ENCODE measurements at regions not wholly inside any gene's neighbourhood (a gene's known extent, or its start where the extent isn't known, plus 50 kb on each side); places are given as distances from the start of the nearest gene placed in this dataset.

GRCh38 chr1:244220410-244220809, 169.3 kb downstream of the ZBTB18 start:
- no peak for DNase-seq (ENCODE audit: low read depth in 2 of 2)

- no peak for DNase-seq (ENCODE audit: low read depth in 2 of 2)
These were observed 170.9 kb downstream of the ZBTB18 start for GRCh38 chr1:244221991-244222390.

GRCh38 chr1:244224487-244225430, 173.7 kb downstream of the ZBTB18 start:
- no peak for DNase-seq (ENCODE audit: low read depth in 2 of 2)

GRCh38 chr1:244226435-244226834, 175.4 kb downstream of the ZBTB18 start:
- no peak for DNase-seq (ENCODE audit: low read depth in 2 of 2)

- no peak for DNase-seq (ENCODE audit: low read depth in 2 of 2)
These were observed 179.4 kb downstream of the ZBTB18 start for GRCh38 chr1:244230470-244230869.

GRCh38 chr1:244231193-244231571, 180.1 kb downstream of the ZBTB18 start:
- no peak for DNase-seq (ENCODE audit: low read depth in 2 of 2)

- no peak for DNase-seq (ENCODE audit: low read depth in 2 of 2)
These were observed 180.7 kb downstream of the ZBTB18 start for GRCh38 chr1:244231572-244232315.

GRCh38 chr1:244234009-244234643, 183.0 kb downstream of the ZBTB18 start:
- no peak for DNase-seq (ENCODE audit: low read depth in 2 of 2)

GRCh38 chr1:244235157-244235556, 184.1 kb downstream of the ZBTB18 start:
- DNase-seq (ENCODE audit: low read depth in 2 of 2): no peak

GRCh38 chr1:244236101-244236500, 185.0 kb downstream of the ZBTB18 start:
- DNase-seq (ENCODE audit: low read depth in 2 of 2): no peak

GRCh38 chr1:244236721-244237120, 185.6 kb downstream of the ZBTB18 start:
- DNase-seq (ENCODE audit: low read depth in 2 of 2): no peak

GRCh38 chr1:244237445-244237844, 186.4 kb downstream of the ZBTB18 start:
- no peak for DNase-seq (ENCODE audit: low read depth in 2 of 2)

- DNase-seq (ENCODE audit: low read depth in 2 of 2): no peak
These were observed 188.2 kb downstream of the ZBTB18 start for GRCh38 chr1:244239261-244239770.

GRCh38 chr1:244241438-244241837, 190.4 kb downstream of the ZBTB18 start:
- no peak for DNase-seq (ENCODE audit: low read depth in 2 of 2)

GRCh38 chr1:244242446-244242845, 191.4 kb downstream of the ZBTB18 start:
- DNase-seq (ENCODE audit: low read depth in 2 of 2): no peak

GRCh38 chr1:244246334-244246733, 195.3 kb downstream of the ZBTB18 start:
- no peak for DNase-seq (ENCODE audit: low read depth in 2 of 2)

GRCh38 chr1:244248426-244248825, 197.3 kb downstream of the ZBTB18 start:
- no peak for DNase-seq (ENCODE audit: low read depth in 2 of 2)

- DNase-seq (ENCODE audit: low read depth in 2 of 2): no peak
These were observed 199.5 kb downstream of the ADSS2 start for GRCh38 chr1:244252211-244252610.

GRCh38 chr1:244254467-244254866, 197.2 kb downstream of the ADSS2 start:
- no peak for DNase-seq (ENCODE audit: low read depth in 2 of 2)

- no peak for DNase-seq (ENCODE audit: low read depth in 2 of 2)
These were observed 196.2 kb downstream of the ADSS2 start for GRCh38 chr1:244255426-244255965.

- no peak for DNase-seq (ENCODE audit: low read depth in 2 of 2)
These were observed 195.5 kb downstream of the ADSS2 start for GRCh38 chr1:244256086-244256676.
